IMR-90 (cell line): ENCODE measurements at regions not wholly inside any gene's neighbourhood (a gene's known extent, or its start where the extent isn't known, plus 50 kb on each side); places are given as distances from the start of the nearest gene placed in this dataset.

Source experiments
- ATAC-seq: fragments of 200-7000 bp; cut with Tn5 transposase; 2 replicates; pipeline ENCODE4 v1.9.1; 2020; ENCODE audit warnings: low read depth, mild to moderate bottlenecking, moderate library complexity
- BruUV-seq: library from RNA; stranded (reverse); fragments of 400-500 nt; replicated peaks from 2 replicates; lab custom pipeline; 2021; lab: Mats Ljungman, UMichigan
- CTCF ChIA-PET: fragments of 300-600 bp; formaldehyde crosslinking; extraction: SDS; loops from one replicate; lab custom pipeline; 2021; ENCODE audit warnings: antibody characterized with exemption; lab: Yijun Ruan, JAX
- POLR2A ChIA-PET: fragments of 300-600 bp; sonication (Branson Sonifier 250); formaldehyde crosslinking; loops from one replicate; lab custom pipeline; 2022; ENCODE audit warnings: antibody characterized with exemption; ENCODE audit not compliant: unreplicated experiment; lab: Charles Lee
- DNase-seq: peaks from one replicate; pipeline ENCODE4 v3.0.0; 2013
- H2AFZ ChIP-seq: replicated peaks from 2 replicates; pipeline ENCODE3; 2013; ENCODE audit warnings: low read length, mild to moderate bottlenecking; ENCODE audit not compliant: poor library complexity
- H2AK5ac ChIP-seq: 2 replicates; pipeline ENCODE4 v1.6.1; 2013; ENCODE audit warnings: low read depth, low read length, inconsistent platforms
- H2AK9ac ChIP-seq: replicated peaks from 2 replicates; pipeline ENCODE3; 2013; ENCODE audit warnings: mild to moderate bottlenecking, low read depth, low read length, moderate library complexity; ENCODE audit not compliant: poor library complexity
- H2BK120ac ChIP-seq: 2 replicates; pipeline ENCODE4 v1.6.1; 2013; ENCODE audit warnings: low read depth, low read length, inconsistent platforms
- H2BK15ac ChIP-seq: 3 replicates; pipeline ENCODE4 v1.6.1; 2013; ENCODE audit warnings: low read depth, low read length, inconsistent platforms
- H2BK20ac ChIP-seq: 2 replicates; pipeline ENCODE4 v1.6.1; 2013; ENCODE audit warnings: low read depth, mild to moderate bottlenecking, inconsistent platforms, low read length, moderate library complexity
- H2BK5ac ChIP-seq: 2 replicates; pipeline ENCODE4 v1.6.1; 2013; ENCODE audit warnings: mild to moderate bottlenecking, low read depth, low read length, inconsistent platforms; ENCODE audit not compliant: poor library complexity, severe bottlenecking
- H3K14ac ChIP-seq: replicated peaks from 2 replicates; pipeline ENCODE4 v1.6.1; 2013; ENCODE audit warnings: low read depth, low read length, inconsistent platforms
- H3K18ac ChIP-seq: 2 replicates; pipeline ENCODE4 v1.6.1; 2013; ENCODE audit warnings: low read depth, low read length, control low read depth
- H3K23ac ChIP-seq: 2 replicates; pipeline ENCODE4 v1.6.1; 2013; ENCODE audit warnings: low read depth, low read length, inconsistent platforms
- H3K27ac ChIP-seq: 2 replicates; pipeline ENCODE4 v1.5.1; 2013; ENCODE audit warnings: mild to moderate bottlenecking, control low read depth, low read length; ENCODE audit not compliant: insufficient read depth
- H3K27me3 ChIP-seq: 2 replicates; pipeline ENCODE4 v1.6.1; 2013; ENCODE audit warnings: low read length; ENCODE audit not compliant: control insufficient read depth, insufficient read depth
- H3K36me3 ChIP-seq: 2 replicates; pipeline ENCODE4 v1.6.1; 2013; ENCODE audit warnings: low read length, mixed read lengths; ENCODE audit not compliant: control insufficient read depth, insufficient read depth
- H3K4ac ChIP-seq: 2 replicates; pipeline ENCODE4 v1.6.1; 2013; ENCODE audit warnings: low read depth, low read length, inconsistent platforms
- H3K4me1 ChIP-seq: 2 replicates; pipeline ENCODE4 v1.6.1; 2013; ENCODE audit warnings: low read length, mixed read lengths; ENCODE audit not compliant: control insufficient read depth, insufficient read depth
- H3K4me2 ChIP-seq: 2 replicates; pipeline ENCODE4 v1.6.1; 2013; ENCODE audit warnings: low read depth, mild to moderate bottlenecking, control low read depth, low read length, moderate library complexity
- H3K4me3 ChIP-seq: 2 replicates; pipeline ENCODE4 v1.5.1; 2013; ENCODE audit warnings: low read depth, mild to moderate bottlenecking, control low read depth, low read length, moderate library complexity; ENCODE audit not compliant: insufficient read depth
- H3K56ac ChIP-seq: 2 replicates; pipeline ENCODE4 v1.6.1; 2013; ENCODE audit warnings: low read length, inconsistent platforms; ENCODE audit not compliant: insufficient read depth; ENCODE audit errors: extremely low read depth
- H3K79me1 ChIP-seq, 2 experiments: 2 replicates each; pipeline ENCODE4 v1.6.1; 2013; ENCODE audit warnings: low read length in 2 of 2, inconsistent platforms in 1 of 2, low read depth in 1 of 2
- H3K9ac ChIP-seq: 2 replicates; pipeline ENCODE4 v1.6.1; 2013; ENCODE audit warnings: low read depth, low read length, control low read depth
- H3K9me1 ChIP-seq: 2 replicates; pipeline ENCODE4 v1.6.1; 2013; ENCODE audit warnings: low read length, inconsistent platforms; ENCODE audit not compliant: insufficient read depth
- H3K9me3 ChIP-seq: 2 replicates; pipeline ENCODE4 v1.6.1; 2013; ENCODE audit warnings: low read length; ENCODE audit not compliant: control insufficient read depth, insufficient read depth
- H4K20me1 ChIP-seq: 2 replicates; pipeline ENCODE4 v1.6.1; 2013; ENCODE audit warnings: low read length, inconsistent platforms; ENCODE audit not compliant: insufficient read depth
- H4K5ac ChIP-seq: 2 replicates; pipeline ENCODE4 v1.6.1; 2013; ENCODE audit warnings: mild to moderate bottlenecking, low read depth, low read length, control low read depth
- H4K8ac ChIP-seq, 2 experiments: 2 replicates each; pipeline ENCODE4 v1.6.1; 2013; ENCODE audit warnings: low read depth in 2 of 2, low read length in 2 of 2, control low read depth in 1 of 2, inconsistent platforms in 1 of 2
- H4K91ac ChIP-seq: 2 replicates; pipeline ENCODE4 v1.6.1; 2013; ENCODE audit warnings: low read depth, low read length, inconsistent platforms; ENCODE audit not compliant: insufficient read depth
- BHLHE40 ChIP-seq: fragments of 150-350 bp; IDR thresholded peaks from 2 replicates; pipeline ENCODE4 v1.6.1; 2016; ENCODE audit warnings: mild to moderate bottlenecking, low read depth, low read length
- CEBPB ChIP-seq: IDR thresholded peaks from 2 replicates; pipeline ENCODE4 v1.6.1; 2012; ENCODE audit warnings: low read depth, low read length, improper control_type of control experiment
- CHD1 ChIP-seq: IDR thresholded peaks from 2 replicates; pipeline ENCODE4 v1.6.1; 2012; ENCODE audit warnings: low read depth, low read length, improper control_type of control experiment
- FOS ChIP-seq: fragments of 150-350 bp; IDR thresholded peaks from 2 replicates; pipeline ENCODE4 v1.6.1; 2016; ENCODE audit warnings: low read depth, low read length
- MAFK ChIP-seq: IDR thresholded peaks from 2 replicates; pipeline ENCODE4 v1.6.1; 2012; ENCODE audit warnings: low read depth, low read length, improper control_type of control experiment
- MXI1 ChIP-seq: IDR thresholded peaks from 2 replicates; pipeline ENCODE4 v1.6.1; 2012; ENCODE audit warnings: low read depth, mild to moderate bottlenecking, low read length, moderate library complexity, borderline replicate concordance
- NFE2L2 ChIP-seq: fragments of 150-350 bp; IDR thresholded peaks from 2 replicates; pipeline ENCODE4 v1.6.1; 2016; ENCODE audit warnings: low read depth, mild to moderate bottlenecking, low read length
- POLR2A ChIP-seq: IDR thresholded peaks from 2 replicates; pipeline ENCODE4 v1.6.1; 2012; ENCODE audit warnings: mild to moderate bottlenecking, low read depth, low read length
- RCOR1 ChIP-seq: IDR thresholded peaks from 2 replicates; pipeline ENCODE4 v1.6.1; 2012; ENCODE audit warnings: mild to moderate bottlenecking, low read length, improper control_type of control experiment; ENCODE audit not compliant: insufficient replicate concordance
- RFX5 ChIP-seq: IDR thresholded peaks from 2 replicates; pipeline ENCODE4 v1.8.0; 2012; ENCODE audit warnings: low read depth, mild to moderate bottlenecking, low read length, moderate library complexity
- SMC3 ChIP-seq: fragments of 150-350 bp; IDR thresholded peaks from 2 replicates; pipeline ENCODE4 v1.6.1; 2016; ENCODE audit warnings: low read depth, mild to moderate bottlenecking, antibody characterized with exemption, low read length, moderate library complexity
- WGBS, 2 experiments: methylation state at CpG; one replicate each; pipeline versions ENCODE4 v1.1.5 to v1.1.7; 2013; ENCODE audit warnings: missing lambda C conversion rate in 2 of 2; ENCODE audit not compliant: insufficient read length in 1 of 2; ENCODE audit errors: extremely low coverage in 2 of 2; 5-methylcytosine and 5-hydroxymethylcytosine counted together
- dilution Hi-C: fragments of 300-500 bp; cut with HindIII; formaldehyde crosslinking; loops from one replicate; pipeline ENCODE4 v1.14.3; 2018; ENCODE audit warnings: low sequenced_read_pairs; ENCODE audit not compliant: unreplicated experiment
- in situ Hi-C: fragments of 300-500 bp; cut with MboI; formaldehyde crosslinking; loops from 3 replicates; pipeline ENCODE4 v1.14.3; 2019; ENCODE audit warnings: low sequenced_read_pairs, inconsistent platforms, mixed read lengths
- intact Hi-C: fragments of 100-400 bp; cut with micrococcal nuclease; formaldehyde crosslinking; loops from 2 replicates; pipeline ENCODE4 v1.10.0; 2022
- TF ChIP-seq, protein P1 (sequence below): fragments of 150-350 bp; IDR thresholded peaks from 2 replicates; pipeline ENCODE4 v1.6.1; 2016; ENCODE audit warnings: low read depth, mild to moderate bottlenecking, low read length, moderate library complexity, borderline replicate concordance
- TF ChIP-seq, protein P2 (sequence below): fragments of 150-350 bp; IDR thresholded peaks from 2 replicates; pipeline ENCODE4 v1.6.1; 2017; ENCODE audit warnings: mild to moderate bottlenecking, antibody characterized with exemption, low read length, low read depth
- TF ChIP-seq, protein P3 (sequence below): conservative IDR thresholded peaks from 2 replicates; pipeline ENCODE4 v1.5.1; 2012; ENCODE audit warnings: mild to moderate bottlenecking, low read depth, low read length, improper control_type of control experiment

DNA sequence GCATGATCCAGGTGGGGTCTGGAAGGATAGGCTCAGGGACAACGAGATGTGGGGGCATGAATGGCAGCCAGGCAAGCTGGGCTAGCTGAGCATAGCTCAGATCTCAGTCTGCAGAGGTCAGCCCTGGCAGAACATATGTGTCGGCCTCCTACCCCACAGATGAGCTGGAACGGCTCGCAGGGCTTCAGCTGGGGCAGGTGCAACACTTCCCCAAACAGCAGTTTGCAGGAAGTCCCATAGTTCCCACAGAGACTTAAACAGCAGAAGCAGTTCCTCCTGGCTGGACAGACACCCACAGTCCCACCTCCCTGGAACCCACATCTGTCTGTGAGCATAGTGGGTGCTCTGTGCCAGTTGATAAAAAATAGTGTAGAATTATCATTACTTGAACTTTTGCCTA is 404.6 kb downstream of the GADD45G start (continued):
- no peak for TF ChIP-seq RCOR1
- TF ChIP-seq MXI1, result no peak
- no peak for TF ChIP-seq RFX5
- TF ChIP-seq, protein P1, sequence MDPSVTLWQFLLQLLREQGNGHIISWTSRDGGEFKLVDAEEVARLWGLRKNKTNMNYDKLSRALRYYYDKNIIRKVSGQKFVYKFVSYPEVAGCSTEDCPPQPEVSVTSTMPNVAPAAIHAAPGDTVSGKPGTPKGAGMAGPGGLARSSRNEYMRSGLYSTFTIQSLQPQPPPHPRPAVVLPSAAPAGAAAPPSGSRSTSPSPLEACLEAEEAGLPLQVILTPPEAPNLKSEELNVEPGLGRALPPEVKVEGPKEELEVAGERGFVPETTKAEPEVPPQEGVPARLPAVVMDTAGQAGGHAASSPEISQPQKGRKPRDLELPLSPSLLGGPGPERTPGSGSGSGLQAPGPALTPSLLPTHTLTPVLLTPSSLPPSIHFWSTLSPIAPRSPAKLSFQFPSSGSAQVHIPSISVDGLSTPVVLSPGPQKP, result no peak
- no peak for TF ChIP-seq FOS

DNA sequence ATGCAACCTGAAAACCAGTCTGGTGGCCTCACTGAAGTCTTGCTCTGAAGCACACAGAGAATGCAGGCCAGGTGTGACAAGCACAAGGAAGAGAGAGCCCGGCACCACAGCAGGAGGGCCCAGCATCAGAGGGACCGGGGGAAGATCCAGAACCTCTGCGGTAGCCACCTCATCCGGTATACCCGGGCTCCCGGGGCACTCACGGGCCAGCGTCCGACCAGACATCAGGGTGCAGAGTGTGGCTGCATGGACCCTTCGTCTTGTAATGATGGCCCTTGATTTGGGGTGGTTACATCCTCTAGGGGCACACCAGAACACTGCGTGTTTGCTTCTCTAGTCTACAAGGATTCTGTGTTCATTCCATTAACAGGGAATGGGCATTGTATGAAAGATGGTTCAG is 406.0 kb downstream of the GADD45G start:
- POLR2A ChIA-PET, result no interaction called here
- no peak overlapping the region for H2BK5ac ChIP-seq
- WGBS, 2 experiments, result 78% methylated on average over 2 of the region's 11 CpGs; no CpG with 5 or more reads in 1 of the 2 experiments
- DNase-seq, result no peak
- no peak overlapping the region for H4K91ac ChIP-seq
- H3K4me3 ChIP-seq, result no peak overlapping the region
- no peak overlapping the region for H3K27ac ChIP-seq
- intact Hi-C loops (no loop called here), dilution Hi-C loops (no loop called here), in situ Hi-C loops (no loop called here)
- H3K9me3 ChIP-seq, result no peaks in the 10 kb centered on the region
- H3K79me1 ChIP-seq, result no peaks in the 10 kb centered on the region
- no peaks in the 10 kb centered on the region for H3K36me3 ChIP-seq
- no peak for ATAC-seq
- no peak overlapping the region for H3K18ac ChIP-seq
- TF ChIP-seq NFE2L2 (no peak), CEBPB (no peak), POLR2A (no peak), RCOR1 (no peak), RFX5 (no peak), SMC3 (no peak), CHD1 (no peak), MAFK (no peak), MXI1 (no peak), FOS (no peak), BHLHE40 (no peak)
- TF ChIP-seq, protein P2, sequence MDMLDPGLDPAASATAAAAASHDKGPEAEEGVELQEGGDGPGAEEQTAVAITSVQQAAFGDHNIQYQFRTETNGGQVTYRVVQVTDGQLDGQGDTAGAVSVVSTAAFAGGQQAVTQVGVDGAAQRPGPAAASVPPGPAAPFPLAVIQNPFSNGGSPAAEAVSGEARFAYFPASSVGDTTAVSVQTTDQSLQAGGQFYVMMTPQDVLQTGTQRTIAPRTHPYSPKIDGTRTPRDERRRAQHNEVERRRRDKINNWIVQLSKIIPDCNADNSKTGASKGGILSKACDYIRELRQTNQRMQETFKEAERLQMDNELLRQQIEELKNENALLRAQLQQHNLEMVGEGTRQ, result no peak
- TF ChIP-seq, protein P3, sequence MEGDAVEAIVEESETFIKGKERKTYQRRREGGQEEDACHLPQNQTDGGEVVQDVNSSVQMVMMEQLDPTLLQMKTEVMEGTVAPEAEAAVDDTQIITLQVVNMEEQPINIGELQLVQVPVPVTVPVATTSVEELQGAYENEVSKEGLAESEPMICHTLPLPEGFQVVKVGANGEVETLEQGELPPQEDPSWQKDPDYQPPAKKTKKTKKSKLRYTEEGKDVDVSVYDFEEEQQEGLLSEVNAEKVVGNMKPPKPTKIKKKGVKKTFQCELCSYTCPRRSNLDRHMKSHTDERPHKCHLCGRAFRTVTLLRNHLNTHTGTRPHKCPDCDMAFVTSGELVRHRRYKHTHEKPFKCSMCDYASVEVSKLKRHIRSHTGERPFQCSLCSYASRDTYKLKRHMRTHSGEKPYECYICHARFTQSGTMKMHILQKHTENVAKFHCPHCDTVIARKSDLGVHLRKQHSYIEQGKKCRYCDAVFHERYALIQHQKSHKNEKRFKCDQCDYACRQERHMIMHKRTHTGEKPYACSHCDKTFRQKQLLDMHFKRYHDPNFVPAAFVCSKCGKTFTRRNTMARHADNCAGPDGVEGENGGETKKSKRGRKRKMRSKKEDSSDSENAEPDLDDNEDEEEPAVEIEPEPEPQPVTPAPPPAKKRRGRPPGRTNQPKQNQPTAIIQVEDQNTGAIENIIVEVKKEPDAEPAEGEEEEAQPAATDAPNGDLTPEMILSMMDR, result no peak
- no peak overlapping the region for H3K14ac ChIP-seq
- H3K4me2 ChIP-seq, result no peak overlapping the region
- H2AK9ac ChIP-seq, result no peak overlapping the region
- H3K23ac ChIP-seq, result no peak overlapping the region
- H2BK20ac ChIP-seq, result no peak overlapping the region
- no peak overlapping the region for H4K8ac ChIP-seq
- peaks cover 6% of the 10 kb centered on the region; the same call in 1 of the 2 replicates for H3K4me1 ChIP-seq
- H2BK120ac ChIP-seq, result no peak overlapping the region
- no TSS peak for BruUV-seq
- CTCF ChIA-PET, result interaction anchor here (0.6 kb wide), 1 partner anchor 36 kb away, joined by 3 read pairs; no protein-coding TSS in a partner anchor
- H4K20me1 ChIP-seq, result no peaks in the 10 kb centered on the region
- no peak overlapping the region for H2AFZ ChIP-seq
- no peak overlapping the region for H3K9ac ChIP-seq
- H3K27me3 ChIP-seq, result no peaks in the 10 kb centered on the region; the same call in 1 of the 2 replicates
- no peak overlapping the region for H4K5ac ChIP-seq
- H3K9me1 ChIP-seq, result no peaks in the 10 kb centered on the region
- no peak overlapping the region for H2AK5ac ChIP-seq
- no peak overlapping the region for H3K4ac ChIP-seq
- no peak overlapping the region for H3K56ac ChIP-seq
- H2BK15ac ChIP-seq, result no peak overlapping the region
